GM12892 (cell line): ENCODE measurements at regions not wholly inside any gene's neighbourhood (a gene's known extent, or its start where the extent isn't known, plus 50 kb on each side); places are given as distances from the start of the nearest gene placed in this dataset.

Source experiments
- POLR2A ChIP-seq: IDR thresholded peaks from 2 replicates; pipeline ENCODE4 v1.6.1; 2011; ENCODE audit warnings: low read depth, low read length, control low read depth
- TAF1 ChIP-seq: IDR thresholded peaks from 2 replicates; pipeline ENCODE4 v1.6.1; 2011; ENCODE audit warnings: low read depth, mild to moderate bottlenecking, control low read depth, low read length, borderline replicate concordance

DNA sequence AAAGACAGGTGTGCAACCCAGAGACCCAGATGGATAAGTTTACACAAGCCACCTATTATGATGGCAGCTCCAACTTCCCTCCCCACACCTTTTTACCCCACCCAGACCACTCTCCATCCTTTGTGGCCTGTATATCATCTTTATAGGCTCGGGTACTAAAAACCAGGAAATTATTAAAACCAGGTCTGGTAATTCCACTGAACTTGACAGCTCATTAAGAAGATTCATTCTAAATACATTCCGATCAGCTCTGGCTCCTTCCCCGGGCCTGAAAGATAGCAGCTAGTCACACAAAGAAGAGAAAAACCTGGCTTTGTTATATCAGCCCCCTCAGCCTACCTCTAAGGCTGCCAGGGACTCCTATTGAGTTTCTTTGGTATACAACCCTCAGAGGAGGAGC, 67.9 kb upstream of the API5 start:
- TF ChIP-seq POLR2A (no peak), TAF1 (no peak)
